ENCODE measurements at regions not wholly inside any gene's neighbourhood (a gene's known extent, or its start where the extent isn't known, plus 50 kb on each side); places are given as distances from the start of the nearest gene placed in this dataset.

- Histone ChIP-seq H3K4me3 (no peak overlapping the region), H3K9me3 (no peaks in the 10 kb centered on the region), H3K36me3 (ENCODE audit: low read depth) (no peaks in the 10 kb centered on the region), H3K4me1 (ENCODE audit: low read depth) (no peaks in the 10 kb centered on the region)
- DNase-seq (no peak), ATAC-seq (no peak)
- no peak for TF ChIP-seq CTCF (IDR thresholded peaks at IDR 0.05)
- intact Hi-C loops (cut with DNase I, micrococcal nuclease): no loop called here
Measured at GRCh38 chr10:10798102-10798863, 219.4 kb upstream of the CELF2 start.

DNA sequence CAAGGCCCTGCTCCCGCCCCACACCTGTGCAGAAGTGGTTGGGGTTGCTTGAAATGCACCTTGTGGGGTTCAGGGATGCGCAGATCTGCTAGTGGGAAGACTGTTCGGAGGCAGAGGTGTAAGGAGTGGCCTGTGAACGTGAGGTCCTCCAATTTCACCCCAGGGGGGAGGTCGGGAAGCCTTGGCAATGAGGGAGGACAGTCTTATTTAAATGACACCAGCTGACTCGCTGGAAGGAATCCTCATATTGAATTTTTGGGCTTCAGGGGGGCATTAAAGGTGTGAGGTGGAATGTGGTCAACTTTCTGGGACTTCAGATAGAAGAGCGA, 218.8 kb upstream of the CELF2 start:
- Histone ChIP-seq H3K4me3 (no peak overlapping the region), H3K9me3 (no peaks in the 10 kb centered on the region), H3K36me3 (ENCODE audit: low read depth) (no peaks in the 10 kb centered on the region), H3K4me1 (ENCODE audit: low read depth) (no peaks in the 10 kb centered on the region)
- DNase-seq (no peak), ATAC-seq (no peak)
- TF ChIP-seq CTCF (IDR thresholded peaks at IDR 0.05): no peak
- intact Hi-C loops (cut with DNase I, micrococcal nuclease): no loop called here

GRCh38 chr10:10800961-10801360, 216.7 kb upstream of the CELF2 start:
- Histone ChIP-seq H3K36me3 (ENCODE audit: low read depth) (no peaks in the 10 kb centered on the region), H3K4me3 (no peak overlapping the region), H3K4me1 (ENCODE audit: low read depth) (peaks cover 7% of the 10 kb centered on the region), H3K9me3 (no peaks in the 10 kb centered on the region)
- intact Hi-C loops (cut with DNase I, micrococcal nuclease): no loop called here
- DNase-seq: no peak
- TF ChIP-seq CTCF (IDR thresholded peaks at IDR 0.05): no peak
- no peak for ATAC-seq

DNA sequence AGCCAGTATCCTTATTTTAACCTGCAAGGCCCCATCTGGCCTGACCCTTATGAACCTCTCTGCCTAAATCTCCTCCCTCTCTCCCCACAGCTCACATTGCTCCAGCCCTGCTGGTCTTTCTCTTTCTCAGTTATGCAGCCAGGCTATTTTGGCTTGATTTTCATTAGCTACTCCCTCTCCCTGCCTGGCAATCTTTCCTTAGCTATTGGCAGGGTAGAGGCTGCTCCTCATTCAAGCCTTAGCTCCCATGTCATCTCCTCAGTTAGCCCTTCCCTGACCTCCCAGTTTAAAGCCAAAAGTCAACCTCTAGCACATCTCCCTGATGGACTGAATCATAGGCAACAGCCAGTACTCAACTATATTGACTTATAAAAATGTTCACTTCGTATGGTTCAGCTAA, 214.4 kb upstream of the CELF2 start:
- no peak for TF ChIP-seq CTCF (IDR thresholded peaks at IDR 0.05)
- DNase-seq (no peak), ATAC-seq (peak; percentile 18)
- intact Hi-C loops (cut with DNase I, micrococcal nuclease): no loop called here
- H3K36me3 ChIP-seq (ENCODE audit: low read depth): no peaks in the 10 kb centered on the region
- peaks cover 7% of the 10 kb centered on the region for H3K4me1 ChIP-seq (ENCODE audit: low read depth)
- no peak overlapping the region for H3K4me3 ChIP-seq
- H3K9me3 ChIP-seq: no peaks in the 10 kb centered on the region

GRCh38 chr10:10804061-10804460, 213.6 kb upstream of the CELF2 start:
- peaks cover 7% of the 10 kb centered on the region for H3K4me1 ChIP-seq (ENCODE audit: low read depth)
- ATAC-seq: peak; percentile 56
- no peaks in the 10 kb centered on the region for H3K9me3 ChIP-seq
- no peak for TF ChIP-seq CTCF (IDR thresholded peaks at IDR 0.05)
- no peaks in the 10 kb centered on the region for H3K36me3 ChIP-seq (ENCODE audit: low read depth)
- H3K4me3 ChIP-seq: no peak overlapping the region
- intact Hi-C loops (cut with DNase I, micrococcal nuclease): no loop called here
- no peak for DNase-seq

Data from mucosa of descending colon (tissue), 3 donors.